Activated CD8-positive, alpha-beta T cell treated with anti-CD3 and anti-CD28 coated beads for 36 hours (primary cell): ENCODE measurements at regions not wholly inside any gene's neighbourhood (a gene's known extent, or its start where the extent isn't known, plus 50 kb on each side); places are given as distances from the start of the nearest gene placed in this dataset.

ENCODE experiments used
- ATAC-seq: fragments of 200-7000 bp; cut with Tn5 transposase; one replicate; pipeline ENCODE4 v1.10.0; 2021; ENCODE audit warnings: mild to moderate bottlenecking, moderate library complexity
- CTCF ChIA-PET: fragments of 350-600 bp; sonication (Branson Sonifier 250); formaldehyde crosslinking; loops from one replicate; lab custom pipeline; 2021; ENCODE audit warnings: antibody characterized with exemption; lab: Charles Lee
- POLR2A ChIA-PET: fragments of 350-600 bp; sonication (Branson Sonifier 250); formaldehyde crosslinking; loops from one replicate; lab custom pipeline; 2021; ENCODE audit warnings: antibody characterized with exemption; lab: Charles Lee
- DNase-seq: peaks from one replicate; pipeline ENCODE4 v3.0.0-alpha.2; 2020
- H3K27ac Mint-ChIP-seq: one replicate; pipeline ENCODE4 v1.8.0; 2021; ENCODE audit warnings: mild to moderate bottlenecking, mixed read lengths
- H3K27me3 Mint-ChIP-seq: one replicate; pipeline ENCODE4 v1.8.0; 2021; ENCODE audit warnings: mixed read lengths
- H3K36me3 Mint-ChIP-seq: one replicate; pipeline ENCODE4 v1.8.0; 2021; ENCODE audit warnings: low read depth, mixed read lengths
- H3K4me1 Mint-ChIP-seq: one replicate; pipeline ENCODE4 v1.8.0; 2021; ENCODE audit warnings: low read depth, mixed read lengths
- H3K4me3 Mint-ChIP-seq: one replicate; pipeline ENCODE4 v1.8.0; 2021; ENCODE audit warnings: mild to moderate bottlenecking, moderate library complexity, mixed read lengths
- H3K9me3 Mint-ChIP-seq: one replicate; pipeline ENCODE4 v1.8.0; 2021; ENCODE audit warnings: mixed read lengths
- CTCF ChIP-seq: fragments of 200-600 bp; IDR thresholded peaks from one replicate; pipeline ENCODE4 v1.8.0; 2022; ENCODE audit warnings: antibody characterized with exemption, mild to moderate bottlenecking
- intact Hi-C: fragments of 100-400 bp; cut with micrococcal nuclease; formaldehyde crosslinking; loops from one replicate; pipeline ENCODE4 v1.10.0; 2022

GRCh38 chr1:192741095-192741494 lies 67.7 kb upstream of the RGS2 start:
- intact Hi-C loops, result no loop called here
- POLR2A ChIA-PET, result no interaction called here
- no peak for TF ChIP-seq CTCF
- Mint-ChIP-seq H3K4me1 (peaks cover 2% of the 10 kb centered on the region), H3K36me3 (no peaks in the 10 kb centered on the region), H3K9me3 (no peaks in the 10 kb centered on the region), H3K27me3 (peaks cover 4% of the 10 kb centered on the region), H3K27ac (no peak overlapping the region), H3K4me3 (no peak overlapping the region)
- ATAC-seq, result no peak
- CTCF ChIA-PET, result no interaction called here
- DNase-seq, result no peak

- POLR2A ChIA-PET, result no interaction called here
- H3K27ac Mint-ChIP-seq, result no peak overlapping the region
- H3K4me1 Mint-ChIP-seq, result no peaks in the 10 kb centered on the region
- ATAC-seq (no peak), DNase-seq (no peak)
- CTCF ChIA-PET, result interaction anchor here (1.0 kb wide), 1 partner anchor 19 kb away, joined by 3 read pairs; no protein-coding TSS in a partner anchor
- H3K27me3 Mint-ChIP-seq, result peaks cover 4% of the 10 kb centered on the region
- H3K4me3 Mint-ChIP-seq, result no peak overlapping the region
- no peaks in the 10 kb centered on the region for H3K36me3 Mint-ChIP-seq
- TF ChIP-seq CTCF, result no peak
- peaks cover under 1% of the 10 kb centered on the region for H3K9me3 Mint-ChIP-seq
- intact Hi-C loops, result no loop called here
Observed at GRCh38 chr1:192747301-192747700, 61.5 kb upstream of the RGS2 start.

- peaks cover 3% of the 10 kb centered on the region for H3K27me3 Mint-ChIP-seq
- ChIA-PET POLR2A (no interaction called here), CTCF (interaction anchor here (1.0 kb wide), 1 partner anchor 18 kb away, joined by 3 read pairs; no protein-coding TSS in a partner anchor)
- no peak overlapping the region for H3K4me3 Mint-ChIP-seq
- no peak overlapping the region for H3K27ac Mint-ChIP-seq
- intact Hi-C loops, result no loop called here
- peaks cover 2% of the 10 kb centered on the region for H3K9me3 Mint-ChIP-seq
- no peaks in the 10 kb centered on the region for H3K4me1 Mint-ChIP-seq
- DNase-seq, result no peak
- ATAC-seq, result no peak
- no peaks in the 10 kb centered on the region for H3K36me3 Mint-ChIP-seq
- no peak for TF ChIP-seq CTCF
Observed at GRCh38 chr1:192747943-192748342, 60.9 kb upstream of the RGS2 start.

GRCh38 chr1:192749349-192749748 lies 59.5 kb upstream of the RGS2 start:
- DNase-seq, result no peak
- peaks cover 3% of the 10 kb centered on the region for H3K27me3 Mint-ChIP-seq
- intact Hi-C loops, result no loop called here
- POLR2A ChIA-PET, result no interaction called here
- H3K36me3 Mint-ChIP-seq, result no peaks in the 10 kb centered on the region
- peaks cover 2% of the 10 kb centered on the region for H3K9me3 Mint-ChIP-seq
- no peaks in the 10 kb centered on the region for H3K4me1 Mint-ChIP-seq
- TF ChIP-seq CTCF, result no peak
- CTCF ChIA-PET, result no interaction called here
- no peak for ATAC-seq
- H3K27ac Mint-ChIP-seq, result no peak overlapping the region
- H3K4me3 Mint-ChIP-seq, result no peak overlapping the region

GRCh38 chr1:192751260-192751659 lies 57.6 kb upstream of the RGS2 start:
- POLR2A ChIA-PET, result no interaction called here
- ATAC-seq (no peak), DNase-seq (no peak)
- peaks cover 3% of the 10 kb centered on the region for H3K27me3 Mint-ChIP-seq
- intact Hi-C loops, result no loop called here
- no peaks in the 10 kb centered on the region for H3K4me1 Mint-ChIP-seq
- H3K36me3 Mint-ChIP-seq, result no peaks in the 10 kb centered on the region
- no peak overlapping the region for H3K27ac Mint-ChIP-seq
- peaks cover 2% of the 10 kb centered on the region for H3K9me3 Mint-ChIP-seq
- no peak overlapping the region for H3K4me3 Mint-ChIP-seq
- no peak for TF ChIP-seq CTCF
- CTCF ChIA-PET, result interaction anchor here (0.6 kb wide), 1 partner anchor 77 kb away, joined by 3 read pairs; no protein-coding TSS in a partner anchor
